ENCODE measurements at regions not wholly inside any gene's neighbourhood (a gene's known extent, or its start where the extent isn't known, plus 50 kb on each side); places are given as distances from the start of the nearest gene placed in this dataset.

- ATAC-seq (no peak), DNase-seq (ENCODE audit: extremely low read depth in 1 of 4, low spot score in 3 of 4) (no peak), FAIRE-seq (no peak)
- POLR2A ChIA-PET: no interaction called here
- in situ Hi-C loops (cut with MboI) (no loop called here), intact Hi-C loops (cut with micrococcal nuclease) (no loop called here)
- Histone ChIP-seq H3K4me1 (replicated peaks in 1 of 2; ENCODE audit: control insufficient read depth in 2 of 2, insufficient read depth in 2 of 2, low read length in 2 of 2) (no peaks in the 10 kb centered on the region), H3K27ac (ENCODE audit: extremely low read depth, low read depth, low read length) (no peak overlapping the region), H3K4me2 (ENCODE audit: insufficient read depth, low read length) (no peak overlapping the region), H3K27me3 (ENCODE audit: control insufficient read depth in 2 of 2, insufficient read depth in 2 of 2, low read length in 2 of 2) (no peaks in the 10 kb centered on the region), H3K9ac (ENCODE audit: insufficient read depth in 1 of 2, low read depth in 2 of 2, low read length in 2 of 2) (no peak overlapping the region), H4K20me1 (replicated peaks; ENCODE audit: control insufficient read depth, insufficient read depth, low read length) (no peaks in the 10 kb centered on the region), H3K9me3 (replicated peaks; ENCODE audit: control insufficient read depth, insufficient read depth, low read depth, low read length) (no peaks in the 10 kb centered on the region; the same call in 1 of the 2 replicates), H3K9me1 (ENCODE audit: control insufficient read depth, insufficient read depth, low read length) (no peaks in the 10 kb centered on the region), H3K36me3 (ENCODE audit: control insufficient read depth, insufficient read depth, low read length) (no peaks in the 10 kb centered on the region), H3K4me3 (no peak overlapping the region), H3K79me2 (ENCODE audit: control insufficient read depth, insufficient read depth, low read length) (no peaks in the 10 kb centered on the region), H2AFZ (ENCODE audit: low read depth, low read length) (no peak overlapping the region)
- BruUV-seq (replicated peaks): no TSS peak
- CTCF ChIA-PET (ENCODE audit: low intra/inter-chr PET ratio): no interaction called here
- TF ChIP-seq XRCC3 (IDR thresholded peaks at IDR 0.05) (no peak), BACH1 (tag; IDR thresholded peaks at IDR 0.05) (no peak), PATZ1 (CRISPR knock-in tag; IDR thresholded peaks at IDR 0.05; ENCODE audit: borderline replicate concordance) (no peak), ETS1 (conservative IDR thresholded peaks at IDR 0.05; ENCODE audit: control insufficient read depth, low read depth, low read length) (no peak)
- WGBS (ENCODE audit: insufficient coverage, low coverage, missing lambda C conversion rate): 14% methylated on average over 1 of the region's 1 CpG
These were observed 308.2 kb downstream of the BTBD3 start for GRCh38 chr20:12225898-12226297.
